HCT116 (cell line): ENCODE measurements at regions not wholly inside any gene's neighbourhood (a gene's known extent, or its start where the extent isn't known, plus 50 kb on each side); places are given as distances from the start of the nearest gene placed in this dataset.

Experiments used
- ATAC-seq: fragments of 200-7000 bp; cut with Tn5 transposase; 2 replicates; pipeline ENCODE4 v1.9.1; 2020; ENCODE audit warnings: mild to moderate bottlenecking, moderate library complexity
- BruUV-seq: library from RNA; stranded (reverse); fragments of 400-500 nt; replicated peaks from 2 replicates; lab custom pipeline; 2021; lab: Mats Ljungman, UMichigan
- CTCF ChIA-PET: fragments of 300-600 bp; sonication (Branson Sonifier 250); formaldehyde crosslinking; loops from one replicate; lab custom pipeline; 2021; ENCODE audit warnings: antibody characterized with exemption; lab: Charles Lee
- POLR2A ChIA-PET: fragments of 300-600, 350-600 bp; sonication (Branson Sonifier 250); formaldehyde crosslinking; loops from one replicate; lab custom pipeline; 2021; ENCODE audit warnings: antibody characterized with exemption; lab: Charles Lee
- RAD21 ChIA-PET, 2 experiments: fragments of 300-600 bp; sonication (Branson Sonifier 250); formaldehyde crosslinking; loops; one replicate each; lab custom pipeline; 2023; ENCODE audit warnings: low total read pairs in 2 of 2; ENCODE audit not compliant: uncharacterized antibody in 2 of 2, unreplicated experiment in 2 of 2, low non-redundant PET in 1 of 2; lab: Charles Lee
- DNase-seq: peaks from one replicate; pipeline ENCODE4 v3.0.0-alpha.2; 2010; ENCODE audit warnings: low read depth, low spot score
- H2AFZ ChIP-seq: fragments of 200-600 bp; shearing (Covaris generic), sonication (generic); 2 replicates; pipeline ENCODE4 v1.6.1; 2017; ENCODE audit warnings: low read depth, mixed run types, mixed read lengths, antibody characterized with exemption, low read length; ENCODE audit not compliant: poor library complexity, severe bottlenecking
- H3K27ac ChIP-seq: 2 replicates; pipeline ENCODE4 v1.5.1; 2012; ENCODE audit warnings: low read depth, low read length
- H3K27me3 ChIP-seq: fragments of 200-600 bp; sonication (generic); 2 replicates; pipeline ENCODE4 v1.6.1; 2016; ENCODE audit warnings: mixed run types, low read length, mixed read lengths; ENCODE audit not compliant: insufficient read depth
- H3K36me3 ChIP-seq, 2 experiments: fragments of 200-500 bp in 1 of 2; fragments of 200-600 bp in 1 of 2; sonication (Bioruptor generic) in 1 of 2; sonication (generic) in 1 of 2; 2 replicates each; pipeline versions ENCODE4 v1.5.1 to v1.6.1; 2014 to 2016; ENCODE audit warnings: low read length in 2 of 2, inconsistent platforms in 1 of 2, mixed read lengths in 1 of 2, mixed run types in 1 of 2; ENCODE audit not compliant: insufficient read depth in 2 of 2, control insufficient read depth in 1 of 2
- H3K4me1 ChIP-seq, 2 experiments: fragments of 200-600 bp in 1 of 2; sonication (generic) in 1 of 2; 2 replicates each; pipeline versions ENCODE4 v1.5.1 to v1.6.1; 2012 to 2017; ENCODE audit warnings: low read length in 2 of 2, inconsistent platforms in 1 of 2, mild to moderate bottlenecking in 1 of 2, mixed read lengths in 1 of 2, mixed run types in 1 of 2, moderate library complexity in 1 of 2; ENCODE audit not compliant: insufficient read depth in 2 of 2, control insufficient read depth in 1 of 2
- H3K4me2 ChIP-seq: fragments of 200-600 bp; sonication (generic); 2 replicates; pipeline ENCODE4 v1.6.1; 2017; ENCODE audit warnings: mixed run types, low read length, mixed read lengths
- H3K4me3 ChIP-seq, 2 experiments: fragments of 200-600 bp in 1 of 2; sonication (generic) in 1 of 2; replicated peaks in 1 of 2; 2 replicates each; pipeline ENCODE4 v1.5.1; 2011 to 2016; ENCODE audit warnings: low read length in 2 of 2, control low read depth in 1 of 2, low read depth in 1 of 2, mild to moderate bottlenecking in 1 of 2, mixed read lengths in 1 of 2, mixed run types in 1 of 2
- H3K79me2 ChIP-seq: fragments of 200-600 bp; sonication (generic); 2 replicates; pipeline ENCODE4 v1.6.1; 2017; ENCODE audit warnings: mild to moderate bottlenecking, mixed run types, low read length, moderate library complexity, mixed read lengths; ENCODE audit not compliant: insufficient read depth
- H3K9ac ChIP-seq: fragments of 200-600 bp; sonication (generic); 2 replicates; pipeline ENCODE4 v1.6.1; 2016; ENCODE audit warnings: low read length, mixed read lengths
- H3K9me2 ChIP-seq: fragments of 200-600 bp; sonication (generic), shearing (Covaris generic); 2 replicates; pipeline ENCODE4 v1.6.1; 2017; ENCODE audit warnings: mixed run types, mild to moderate bottlenecking, moderate library complexity; ENCODE audit not compliant: insufficient read depth
- H3K9me3 ChIP-seq, 2 experiments: fragments of 200-500 bp in 1 of 2; fragments of 200-600 bp in 1 of 2; sonication (Bioruptor generic) in 1 of 2; sonication (generic) in 1 of 2; 2 replicates each; pipeline ENCODE4 v1.6.1; 2014 to 2017; ENCODE audit warnings: low read length in 2 of 2, mixed read lengths in 2 of 2, inconsistent platforms in 1 of 2, low read depth in 1 of 2, mild to moderate bottlenecking in 1 of 2, mixed run types in 1 of 2, moderate library complexity in 1 of 2; ENCODE audit not compliant: control insufficient read depth in 1 of 2, insufficient read depth in 1 of 2
- H4K20me1 ChIP-seq: fragments of 200-600 bp; sonication (generic), shearing (Covaris generic); 2 replicates; pipeline ENCODE4 v1.6.1; 2017; ENCODE audit warnings: mixed run types, mild to moderate bottlenecking, moderate library complexity; ENCODE audit not compliant: insufficient read depth
- CEBPB ChIP-seq: IDR thresholded peaks from 2 replicates; pipeline ENCODE4 v1.6.1; 2012; ENCODE audit warnings: low read depth
- EGR1 ChIP-seq: IDR thresholded peaks from 2 replicates; pipeline ENCODE4 v1.6.1; 2012; ENCODE audit warnings: low read depth
- ELF1 ChIP-seq: IDR thresholded peaks from 2 replicates; pipeline ENCODE4 v1.6.1; 2012; ENCODE audit warnings: low read depth, borderline replicate concordance
- EZH2 ChIP-seq: fragments of 200-600 bp; sonication (generic); IDR thresholded peaks from 2 replicates; pipeline ENCODE4 v1.6.1; 2017; ENCODE audit warnings: antibody characterized with exemption, mixed run types
- EZH2phosphoT487 ChIP-seq: fragments of 200-600 bp; IDR thresholded peaks from 2 replicates; pipeline ENCODE4 v1.6.1; 2018; ENCODE audit warnings: antibody characterized with exemption, borderline replicate concordance
- JUND ChIP-seq: IDR thresholded peaks from 2 replicates; pipeline ENCODE4 v1.6.1; 2012
- POLR2A ChIP-seq: IDR thresholded peaks from 2 replicates; pipeline ENCODE4 v1.7.0; 2011; ENCODE audit warnings: borderline replicate concordance; ENCODE audit not compliant: insufficient read depth, insufficient read length; ENCODE audit errors: extremely low read depth
- POLR2AphosphoS5 ChIP-seq: IDR thresholded peaks from 2 replicates; pipeline ENCODE4 v1.6.1; 2011; ENCODE audit warnings: mild to moderate bottlenecking, low read depth, low read length, moderate library complexity
- SRF ChIP-seq: IDR thresholded peaks from 2 replicates; pipeline ENCODE4 v1.6.1; 2012; ENCODE audit warnings: low read depth
- TCF7L2 ChIP-seq: IDR thresholded peaks from 2 replicates; pipeline ENCODE4 v1.7.0; 2011; ENCODE audit warnings: borderline replicate concordance, inconsistent platforms; ENCODE audit not compliant: insufficient read depth, insufficient read length; ENCODE audit errors: extremely low read depth
- ZNF274 ChIP-seq: fragments of 200-500 bp; sonication (Bioruptor generic); IDR thresholded peaks from 2 replicates; pipeline ENCODE4 v1.6.1; 2014; ENCODE audit warnings: mild to moderate bottlenecking, low read depth, low read length, inconsistent platforms
- intact Hi-C: fragments of 100-400 bp; cut with micrococcal nuclease; formaldehyde crosslinking; loops from 2 replicates; pipeline ENCODE4 v1.10.0; 2022

DNA sequence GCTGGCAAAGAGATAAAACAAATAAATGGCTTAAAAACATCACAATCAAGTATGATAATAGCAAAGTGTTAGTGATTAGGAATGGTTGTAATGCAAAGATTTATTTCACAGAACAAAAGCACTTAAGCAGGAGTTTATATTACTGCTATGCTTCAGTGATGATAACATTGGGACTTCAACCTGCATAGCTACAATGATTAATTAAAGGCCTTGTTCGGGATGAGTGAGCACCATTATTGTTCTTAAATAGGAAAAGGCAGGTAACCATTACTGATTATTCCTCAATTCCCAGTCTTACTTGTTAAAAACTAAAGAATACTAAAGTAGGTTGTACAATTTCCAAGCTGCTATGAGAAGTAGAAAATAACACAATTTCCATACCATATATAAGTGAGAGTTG, 1247.5 kb upstream of the CDH8 start:
- H3K4me2 ChIP-seq = no peak overlapping the region
- no peak overlapping the region for H3K4me3 ChIP-seq
- no peaks in the 10 kb centered on the region for H3K79me2 ChIP-seq
- no peak overlapping the region for H3K9ac ChIP-seq
- RAD21 ChIA-PET = no interaction called here
- DNase-seq (no peak), ATAC-seq (no peak)
- no peak overlapping the region for H3K27ac ChIP-seq
- intact Hi-C loops = no loop called here
- H3K27me3 ChIP-seq = no peaks in the 10 kb centered on the region
- CTCF ChIA-PET = no interaction called here
- POLR2A ChIA-PET = no interaction called here
- no peaks in the 10 kb centered on the region for H4K20me1 ChIP-seq
- no peaks in the 10 kb centered on the region for H3K9me2 ChIP-seq
- H3K9me3 ChIP-seq = peaks cover 2 to 4% of the 10 kb centered on the region in 2 experiments; a peak in 2 of 4 replicates
- no peak overlapping the region for H2AFZ ChIP-seq
- BruUV-seq = no TSS peak
- H3K4me1 ChIP-seq = no peaks in the 10 kb centered on the region
- no peaks in the 10 kb centered on the region for H3K36me3 ChIP-seq
- TF ChIP-seq EGR1 (no peak), ELF1 (no peak), POLR2AphosphoS5 (no peak), EZH2phosphoT487 (no peak), ZNF274 (no peak), EZH2 (no peak), SRF (no peak), CEBPB (no peak), TCF7L2 (no peak)

DNA sequence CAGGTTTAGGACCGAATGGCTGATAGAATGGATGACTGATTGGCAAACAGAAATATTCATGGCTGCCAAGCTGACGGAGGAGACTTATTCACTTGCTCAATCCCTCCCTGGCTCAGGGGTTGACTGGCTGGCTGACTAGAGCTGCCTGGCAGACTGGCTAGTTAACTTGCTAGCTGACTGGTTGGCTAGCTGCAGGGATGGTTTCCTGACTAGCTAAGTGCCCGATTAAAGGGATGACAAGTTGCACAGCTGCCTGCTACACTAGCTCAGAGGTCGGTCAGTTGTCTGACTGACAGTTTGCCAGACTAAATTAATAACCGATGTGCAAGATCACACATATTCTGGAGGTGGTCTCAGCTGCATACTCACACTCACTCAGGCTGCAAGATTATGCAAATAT, 1208.4 kb upstream of the CDH8 start:
- ChIA-PET CTCF (no interaction called here), POLR2A (no interaction called here), RAD21 (no interaction called here)
- Histone ChIP-seq H3K9me2 (no peaks in the 10 kb centered on the region), H3K4me2 (no peak overlapping the region), H3K36me3 (no peaks in the 10 kb centered on the region), H3K9ac (no peak overlapping the region), H3K27me3 (no peaks in the 10 kb centered on the region), H2AFZ (no peak overlapping the region), H4K20me1 (no peaks in the 10 kb centered on the region), H3K4me3 (no peak overlapping the region), H3K27ac (no peak overlapping the region), H3K79me2 (no peaks in the 10 kb centered on the region), H3K4me1 (no peaks in the 10 kb centered on the region), H3K9me3 (peaks cover 0 to 10% of the 10 kb centered on the region in 2 experiments; a peak in 2 of 4 replicates)
- intact Hi-C loops = no loop called here
- ATAC-seq (no peak), DNase-seq (no peak)
- BruUV-seq = no TSS peak
- no peak for TF ChIP-seq POLR2A
- no peak for TF ChIP-seq JUND
- no peak for TF ChIP-seq ELF1
